ENCODE measurements at regions not wholly inside any gene's neighbourhood (a gene's known extent, or its start where the extent isn't known, plus 50 kb on each side); places are given as distances from the start of the nearest gene placed in this dataset.
A peak's percentile ranks its signal among the peaks of the same experiment; 100 is the strongest.

GRCh38 chr2:104790901-104791495 lies 62.9 kb upstream of the POU3F3 start:
- H3K27ac Mint-ChIP-seq, result no peak overlapping the region
- CTCF ChIA-PET, result no interaction called here
- no peak overlapping the region for H3K4me3 Mint-ChIP-seq
- no peak for DNase-seq
- Histone ChIP-seq H3K4me3 (ENCODE audit: low read length) (no peak overlapping the region), H3K27me3 (ENCODE audit: control insufficient read depth in 1 of 2, insufficient read depth in 2 of 2, low read length in 2 of 2) (no peaks in the 10 kb centered on the region), H3K36me3 (ENCODE audit: insufficient read depth, low read length) (no peaks in the 10 kb centered on the region), H3K9me3 (ENCODE audit: control insufficient read depth in 1 of 2, insufficient read depth in 1 of 2, low read length in 2 of 2) (peaks cover 0 to 4% of the 10 kb centered on the region in 2 experiments), H3K4me1 (ENCODE audit: insufficient read depth, low read length) (no peaks in the 10 kb centered on the region), H3K27ac (ENCODE audit: low read depth in 1 of 2, low read length in 2 of 2) (no peak overlapping the region)
- H3K36me3 Mint-ChIP-seq (ENCODE audit: low read depth), result no peaks in the 10 kb centered on the region
- intact Hi-C loops (cut with DNase I, micrococcal nuclease), result no loop called here
- H3K27me3 Mint-ChIP-seq, result peaks cover 6% of the 10 kb centered on the region
- TF ChIP-seq CTCF (IDR thresholded peaks at IDR 0.05), result no peak
- no peaks in the 10 kb centered on the region for H3K9me3 Mint-ChIP-seq
- ATAC-seq (ENCODE audit: poor library complexity), result no peak
- POLR2A ChIA-PET, result no interaction called here
- no peaks in the 10 kb centered on the region for H3K4me1 Mint-ChIP-seq (ENCODE audit: low read depth)

GRCh38 chr2:104793966-104794365 lies 59.9 kb upstream of the POU3F3 start:
- no peak overlapping the region for H3K27ac ChIP-seq (ENCODE audit: low read depth in 1 of 2, low read length in 2 of 2)
- no peaks in the 10 kb centered on the region for H3K4me1 ChIP-seq (ENCODE audit: insufficient read depth, low read length)
- CTCF ChIA-PET, result no interaction called here
- H3K9me3 ChIP-seq (ENCODE audit: control insufficient read depth in 1 of 2, insufficient read depth in 1 of 2, low read length in 2 of 2), result peaks cover 0 to 4% of the 10 kb centered on the region in 2 experiments
- Mint-ChIP-seq H3K27ac (no peak overlapping the region), H3K27me3 (peaks cover 6% of the 10 kb centered on the region), H3K36me3 (ENCODE audit: low read depth) (no peaks in the 10 kb centered on the region), H3K9me3 (no peaks in the 10 kb centered on the region), H3K4me3 (no peak overlapping the region), H3K4me1 (ENCODE audit: low read depth) (no peaks in the 10 kb centered on the region)
- POLR2A ChIA-PET, result no interaction called here
- intact Hi-C loops (cut with DNase I, micrococcal nuclease), result no loop called here
- no peak overlapping the region for H3K4me3 ChIP-seq (ENCODE audit: low read length)
- peak in 1 of 14 experiments; percentile 2 for DNase-seq
- H3K27me3 ChIP-seq (ENCODE audit: control insufficient read depth in 1 of 2, insufficient read depth in 2 of 2, low read length in 2 of 2), result no peaks in the 10 kb centered on the region
- H3K36me3 ChIP-seq (ENCODE audit: insufficient read depth, low read length), result no peaks in the 10 kb centered on the region
- no peak for TF ChIP-seq CTCF (IDR thresholded peaks at IDR 0.05)
- no peak for ATAC-seq (ENCODE audit: poor library complexity)

GRCh38 chr2:104794441-104794840 lies 59.5 kb upstream of the POU3F3 start:
- Histone ChIP-seq H3K36me3 (ENCODE audit: insufficient read depth, low read length) (no peaks in the 10 kb centered on the region), H3K4me1 (ENCODE audit: insufficient read depth, low read length) (no peaks in the 10 kb centered on the region), H3K4me3 (ENCODE audit: low read length) (no peak overlapping the region), H3K9me3 (ENCODE audit: control insufficient read depth in 1 of 2, insufficient read depth in 1 of 2, low read length in 2 of 2) (peaks cover 0 to 4% of the 10 kb centered on the region in 2 experiments), H3K27ac (ENCODE audit: low read depth in 1 of 2, low read length in 2 of 2) (no peak overlapping the region), H3K27me3 (ENCODE audit: control insufficient read depth in 1 of 2, insufficient read depth in 2 of 2, low read length in 2 of 2) (no peaks in the 10 kb centered on the region)
- Mint-ChIP-seq H3K36me3 (ENCODE audit: low read depth) (no peaks in the 10 kb centered on the region), H3K4me3 (no peak overlapping the region), H3K9me3 (no peaks in the 10 kb centered on the region), H3K27ac (no peak overlapping the region), H3K27me3 (peaks cover 6% of the 10 kb centered on the region), H3K4me1 (ENCODE audit: low read depth) (no peaks in the 10 kb centered on the region)
- TF ChIP-seq CTCF (IDR thresholded peaks at IDR 0.05), result no peak
- ATAC-seq (ENCODE audit: poor library complexity) (no peak), DNase-seq (no peak)
- ChIA-PET CTCF (no interaction called here), POLR2A (no interaction called here)
- intact Hi-C loops (cut with DNase I, micrococcal nuclease), result no loop called here
